ENCODE measurements at regions not wholly inside any gene's neighbourhood (a gene's known extent, or its start where the extent isn't known, plus 50 kb on each side); places are given as distances from the start of the nearest gene placed in this dataset.

DNA sequence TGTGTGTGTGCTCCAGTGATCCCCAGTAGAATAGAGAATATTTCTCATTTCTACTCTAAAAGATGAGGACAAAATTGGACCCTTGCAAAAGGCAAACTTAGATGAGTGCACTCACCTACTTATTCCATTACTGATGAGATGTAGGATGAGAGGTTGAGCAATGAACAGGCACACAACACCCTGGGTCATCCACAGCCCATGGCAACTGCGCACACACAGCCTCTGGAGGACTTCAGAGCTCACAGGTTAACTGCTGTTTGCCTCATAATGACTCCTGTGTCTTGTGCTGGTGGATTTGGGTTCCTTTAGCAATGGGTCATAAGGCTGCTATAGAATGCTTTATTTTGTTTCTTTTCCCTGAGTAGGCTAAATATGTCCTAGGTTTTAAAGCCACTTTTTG is 103.6 kb upstream of the TNFAIP3 start:
- DNase-seq = no peak

DNA sequence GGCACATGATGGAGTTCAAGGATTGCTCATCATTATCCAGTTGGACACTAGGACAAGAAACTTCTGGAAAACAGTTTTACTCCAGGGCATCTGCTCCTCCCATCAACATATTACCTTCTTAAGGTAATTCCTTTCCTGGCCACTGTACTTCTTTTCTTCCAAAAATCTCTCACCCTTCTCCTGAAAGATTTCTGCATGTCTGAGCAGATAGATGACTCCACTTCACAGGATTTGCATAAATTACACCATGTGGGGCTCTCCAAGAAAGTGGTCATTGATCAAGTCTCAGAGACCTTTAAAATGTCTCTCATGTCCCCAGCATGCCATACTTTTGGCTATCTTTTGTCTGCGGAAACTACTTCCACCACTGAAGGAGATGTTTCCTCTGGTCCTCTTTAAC is 103.2 kb upstream of the TNFAIP3 start:
- no peak for DNase-seq

DNA sequence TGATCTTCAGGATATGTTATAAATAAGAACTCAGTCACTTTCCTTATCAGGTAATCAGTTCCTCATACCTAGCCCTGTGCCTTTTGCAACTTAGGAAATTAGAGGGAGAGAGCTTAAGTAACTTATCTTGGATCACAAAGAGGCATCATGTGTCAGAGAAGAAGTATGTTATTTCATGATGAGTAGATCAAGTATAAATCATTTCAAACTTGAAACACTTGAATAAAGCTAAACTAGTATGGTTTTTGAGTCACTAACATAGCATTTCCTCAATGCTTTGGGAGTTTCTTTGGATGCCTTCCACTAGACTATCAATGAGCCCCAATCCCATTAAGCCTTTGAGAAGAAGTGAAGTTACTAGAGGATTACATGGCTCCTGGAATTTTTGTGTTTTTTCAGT is 102.6 kb upstream of the TNFAIP3 start:
- no peak for DNase-seq

DNA sequence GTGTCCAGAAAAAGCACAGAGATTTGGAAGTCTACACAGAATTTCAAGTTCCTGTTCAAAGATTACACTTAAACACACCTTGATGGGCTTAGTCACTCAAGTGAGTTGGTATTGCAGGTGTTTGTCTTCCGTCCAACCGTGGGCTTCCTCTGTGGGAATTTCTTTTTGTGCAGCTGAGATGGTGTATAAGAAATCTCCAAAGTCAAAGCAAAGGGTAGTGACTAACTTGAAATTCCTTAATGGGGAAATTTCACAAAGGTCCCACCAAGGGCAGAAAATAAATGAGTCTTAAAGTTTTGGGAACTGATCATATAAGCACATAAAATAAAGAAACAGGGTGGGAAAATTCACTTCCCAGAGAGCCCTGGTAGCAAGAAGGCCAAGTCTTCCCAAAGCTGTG is 102.0 kb upstream of the TNFAIP3 start:
- no peak for DNase-seq

DNA sequence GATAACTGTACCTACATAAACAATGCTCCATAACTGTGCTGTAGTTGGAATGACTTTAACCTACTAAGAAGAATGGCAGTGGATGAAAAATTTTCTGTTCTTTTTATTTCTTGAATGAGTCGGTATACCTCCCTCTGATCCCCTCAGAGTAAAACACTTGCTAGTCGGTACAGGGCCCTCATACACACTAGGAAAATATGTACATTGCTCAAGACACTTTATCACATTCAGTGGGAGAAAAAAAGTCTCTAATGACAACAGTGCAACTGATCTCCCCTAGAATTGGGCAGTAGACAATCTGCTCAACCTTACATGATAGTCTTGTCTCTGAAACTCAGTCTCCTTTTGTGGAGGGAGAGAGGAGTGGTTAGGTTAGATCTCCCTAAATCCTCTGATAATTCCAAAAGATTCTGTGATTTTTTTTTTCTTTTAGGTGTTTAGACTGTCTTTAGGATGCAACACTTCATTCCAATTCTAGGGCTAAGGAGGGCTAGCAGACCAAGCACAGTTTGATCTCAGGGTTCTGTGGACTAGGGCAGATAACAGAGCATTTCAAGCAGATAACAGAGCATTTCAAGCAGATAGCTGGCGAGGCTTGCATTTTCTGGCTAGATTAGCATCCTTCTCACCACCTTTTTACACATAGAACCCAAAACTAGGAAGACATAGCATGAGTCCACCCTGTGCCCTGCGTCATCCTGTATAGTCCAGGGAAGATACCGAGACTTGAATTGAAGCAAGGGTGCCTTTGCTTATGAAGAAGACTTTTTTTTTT is 100.3 kb upstream of the TNFAIP3 start:
- no peak for DNase-seq

DNA sequence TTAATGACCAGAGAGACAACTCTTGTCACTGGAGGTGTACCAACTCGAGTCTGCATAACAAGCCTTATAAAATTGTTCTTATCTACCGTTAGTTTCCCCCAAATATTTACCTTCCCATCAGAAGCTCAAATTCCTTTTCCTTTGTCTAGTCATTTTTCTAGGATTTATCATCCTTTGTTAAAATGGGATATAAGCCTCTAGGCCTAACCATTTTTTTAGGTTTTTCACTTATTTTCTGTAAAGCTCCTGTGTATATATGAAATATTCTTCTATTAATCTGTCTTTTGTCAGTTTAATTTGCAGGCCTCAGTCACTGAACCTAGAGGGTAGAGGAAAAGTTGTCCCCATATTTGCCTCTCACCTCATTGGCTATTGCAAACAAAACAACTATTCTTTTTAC is 99.6 kb upstream of the TNFAIP3 start:
- DNase-seq = no peak

DNA sequence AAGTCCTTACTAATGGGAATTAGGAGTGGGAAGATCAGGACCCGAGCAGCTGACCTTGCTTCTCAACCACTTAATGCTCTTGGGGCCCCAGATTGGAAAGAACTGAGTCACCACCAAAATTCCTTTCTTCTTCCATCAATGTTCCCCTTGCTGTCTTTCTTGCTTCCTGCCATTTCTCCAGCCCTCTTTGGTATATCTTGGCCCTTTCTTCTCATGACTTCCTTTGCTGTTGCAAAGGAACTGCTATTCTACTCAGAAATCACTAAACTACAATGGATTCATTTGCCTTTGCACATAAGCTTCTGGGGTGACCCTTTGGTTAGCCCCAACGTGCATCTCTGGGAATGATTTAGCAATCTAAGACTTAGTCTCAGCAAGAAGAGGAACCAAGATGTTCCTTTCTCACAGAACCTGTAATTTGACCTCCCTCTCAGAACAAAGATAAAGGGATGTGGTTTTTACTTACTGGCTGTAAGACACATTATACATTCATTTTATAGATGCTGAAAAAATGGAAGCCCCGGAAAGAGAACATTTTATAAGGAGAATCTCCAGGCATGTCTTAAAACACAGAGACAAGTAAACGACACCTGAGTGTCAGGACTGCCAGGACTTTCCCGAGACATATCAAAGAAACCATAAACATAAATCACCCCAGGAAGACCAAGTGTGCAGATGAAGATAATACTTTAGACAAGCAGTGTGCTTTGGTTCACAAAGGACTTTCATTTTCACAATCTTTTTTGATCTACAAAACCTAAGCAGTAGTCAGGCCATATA is 99.0 kb upstream of the TNFAIP3 start:
- no peak for DNase-seq

DNA sequence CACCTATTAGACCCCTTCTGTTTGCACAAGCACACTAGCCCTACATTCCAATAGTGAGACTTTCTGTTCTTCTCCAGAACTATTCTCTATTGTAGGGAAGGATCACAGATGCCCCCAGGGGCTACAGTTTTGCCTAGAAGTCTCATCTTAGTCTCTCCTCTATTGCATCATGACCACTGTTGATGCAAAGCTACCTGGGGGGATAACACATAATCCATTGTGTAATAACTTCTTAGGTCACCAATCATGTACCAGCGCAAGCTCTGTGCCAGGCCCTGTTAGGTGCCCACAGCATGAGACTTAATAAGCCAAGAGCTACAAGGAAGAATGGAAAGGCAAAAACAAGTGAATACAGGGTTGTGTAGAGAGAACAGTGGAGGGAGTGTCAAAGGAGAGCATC is 98.1 kb upstream of the TNFAIP3 start:
- no peak for DNase-seq

DNA sequence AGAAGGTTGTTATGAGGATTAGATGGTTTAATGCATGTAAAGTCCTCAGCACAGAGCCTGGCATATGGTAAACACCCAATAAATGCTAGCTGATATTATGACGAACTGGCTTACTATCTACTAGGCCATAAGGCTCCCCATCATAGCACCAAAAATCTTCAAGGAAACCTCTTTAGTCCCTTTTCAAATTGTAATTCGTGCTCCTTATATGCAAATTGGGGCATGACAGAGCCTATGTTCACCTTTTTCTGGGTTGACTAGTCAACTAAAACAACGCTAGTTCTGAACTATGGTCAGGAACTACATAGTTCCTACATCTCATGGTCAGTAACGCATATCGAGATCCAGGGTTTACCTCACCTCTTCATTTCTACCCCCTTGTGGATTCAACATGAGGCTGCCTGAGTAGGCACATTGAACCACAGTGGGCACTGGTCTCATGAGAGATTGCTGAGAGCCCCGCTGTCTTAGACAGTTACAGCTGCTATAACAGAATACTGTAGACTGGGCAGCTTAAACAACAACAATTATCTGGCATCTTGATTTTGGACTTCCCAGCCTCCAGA is 97.2 kb upstream of the TNFAIP3 start:
- DNase-seq = no peak

DNA sequence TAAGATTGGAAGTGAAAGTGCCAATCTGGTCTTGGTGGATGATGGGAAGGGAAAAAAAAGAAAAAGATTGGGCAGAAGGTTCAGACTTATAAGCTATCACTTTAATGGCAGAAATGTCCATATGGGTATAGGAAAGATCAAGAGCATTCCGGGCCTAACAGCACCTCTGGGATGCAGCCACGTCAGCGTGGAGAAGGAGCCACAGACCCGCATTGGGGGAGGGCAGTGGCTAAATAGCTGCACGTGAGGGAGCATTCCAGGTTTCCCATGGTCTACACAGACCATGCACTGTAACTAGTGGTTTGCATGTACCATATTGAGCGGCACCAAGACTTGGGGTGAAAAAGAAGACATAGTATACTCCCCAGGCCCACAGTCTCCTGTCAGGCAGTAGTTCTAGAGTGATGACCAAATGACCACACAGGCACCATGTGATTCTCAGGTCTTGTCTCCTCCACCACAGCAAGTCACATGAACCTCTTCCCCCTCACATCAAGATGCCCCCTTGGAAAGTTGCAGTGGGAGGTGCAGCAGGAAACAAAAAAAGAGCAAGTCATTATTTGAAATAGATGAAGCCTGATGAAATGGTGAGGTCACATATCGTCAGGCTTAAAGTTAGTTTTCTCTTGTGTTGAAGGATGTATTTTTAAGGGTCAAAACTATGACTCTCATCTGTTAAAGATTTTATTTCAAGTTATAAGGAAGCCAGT is 94.4 kb upstream of the TNFAIP3 start:
- DNase-seq = no peak

DNA sequence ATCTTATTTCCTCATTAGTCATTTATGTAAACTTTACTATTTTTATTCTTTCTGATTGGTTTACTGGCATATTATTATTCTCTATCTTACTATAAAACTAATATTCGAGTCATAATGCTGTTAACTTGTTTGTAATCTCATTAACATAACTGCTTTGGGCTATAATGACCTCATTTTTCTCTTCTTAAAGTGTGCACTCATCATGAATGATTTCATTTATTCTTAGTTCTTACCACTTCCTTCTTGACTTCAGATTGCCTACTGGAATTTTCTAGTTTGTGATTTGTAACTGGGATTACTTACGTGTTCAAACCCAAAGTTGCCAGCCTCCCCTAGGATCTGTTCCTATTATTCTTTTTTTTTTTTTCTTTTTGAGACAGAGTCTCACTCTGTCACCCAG is 91.8 kb upstream of the TNFAIP3 start:
- DNase-seq = no peak

DNA sequence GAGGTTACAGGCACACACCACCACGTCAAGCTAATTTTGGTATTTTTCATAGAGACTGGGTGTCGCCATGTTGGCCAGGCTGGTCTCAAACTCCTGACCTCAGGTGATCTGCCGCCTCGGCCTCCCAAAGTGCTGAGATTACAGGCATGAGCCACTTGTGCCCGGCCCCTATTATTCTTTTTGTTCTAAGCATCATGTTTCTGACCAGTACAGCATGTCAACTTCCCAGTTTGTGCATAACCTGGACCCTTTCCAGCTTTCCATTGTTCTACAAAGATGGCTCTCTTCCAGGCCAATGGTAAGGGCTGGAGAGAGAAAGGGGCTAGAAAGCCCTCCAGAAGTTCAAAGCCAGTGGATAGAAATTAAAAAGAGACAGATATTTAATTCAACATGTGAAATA is 91.3 kb upstream of the TNFAIP3 start:
- no peak for DNase-seq

DNA sequence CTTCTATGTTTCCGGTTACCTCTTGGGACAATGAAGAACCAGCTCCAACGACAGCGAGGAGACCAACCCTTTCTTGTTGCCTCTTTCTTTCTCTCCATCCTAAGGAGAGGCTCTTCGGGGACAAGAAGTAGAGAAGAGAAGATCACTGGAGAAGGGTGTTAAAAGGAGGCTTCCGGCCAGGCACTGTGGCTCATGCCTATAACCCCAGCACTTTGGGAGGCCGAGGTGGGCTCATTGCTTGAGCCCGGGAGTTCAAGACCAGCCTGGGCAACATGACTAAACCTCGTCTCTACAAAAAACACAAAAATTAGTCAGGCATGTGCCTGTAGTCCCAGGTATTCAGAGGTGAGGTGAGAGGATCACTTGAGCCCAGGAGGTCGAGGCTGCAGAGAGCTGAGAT is 90.8 kb upstream of the TNFAIP3 start:
- no peak for DNase-seq

DNA sequence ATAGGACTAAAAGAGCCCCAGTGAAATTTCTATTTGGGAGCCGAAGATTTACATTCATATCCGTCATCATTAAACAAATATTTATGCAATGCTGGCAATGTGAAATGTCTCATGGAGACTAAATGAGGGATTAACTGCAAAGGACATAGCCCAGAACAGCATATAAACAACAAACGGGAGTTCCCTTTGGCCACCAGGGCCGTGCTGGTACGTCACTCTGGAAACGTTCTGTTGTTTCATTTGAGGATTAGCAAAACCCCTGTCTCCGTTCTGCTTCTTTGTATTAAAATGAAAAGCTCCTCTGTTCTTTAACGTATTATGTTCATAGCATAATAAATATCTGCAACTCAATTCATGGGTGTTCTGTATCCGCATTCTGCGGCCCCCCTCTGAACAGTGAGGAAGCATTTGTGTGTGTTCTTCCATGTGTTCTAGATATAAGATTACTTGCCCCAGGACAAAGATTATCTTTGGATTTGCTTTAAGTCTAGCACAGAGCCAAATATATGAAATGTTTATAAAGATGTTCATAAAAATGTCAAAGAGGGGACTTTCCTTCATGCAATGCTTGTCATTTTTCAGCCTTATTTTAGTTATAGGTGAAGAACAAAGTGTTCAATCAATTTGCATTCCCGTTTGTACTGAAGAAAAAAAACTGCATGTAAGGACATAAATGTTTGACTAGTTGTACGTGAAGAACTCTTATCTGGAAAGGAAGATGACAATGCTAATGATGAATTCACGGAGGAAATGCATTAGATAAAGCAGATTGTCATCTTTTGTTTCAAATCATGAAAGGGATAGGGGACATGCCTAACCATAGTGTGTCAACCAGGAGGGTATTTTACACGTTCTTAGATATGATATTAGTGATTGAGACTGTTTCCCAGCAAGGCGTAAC is 90.0 kb upstream of the TNFAIP3 start:
- no peak for DNase-seq

DNA sequence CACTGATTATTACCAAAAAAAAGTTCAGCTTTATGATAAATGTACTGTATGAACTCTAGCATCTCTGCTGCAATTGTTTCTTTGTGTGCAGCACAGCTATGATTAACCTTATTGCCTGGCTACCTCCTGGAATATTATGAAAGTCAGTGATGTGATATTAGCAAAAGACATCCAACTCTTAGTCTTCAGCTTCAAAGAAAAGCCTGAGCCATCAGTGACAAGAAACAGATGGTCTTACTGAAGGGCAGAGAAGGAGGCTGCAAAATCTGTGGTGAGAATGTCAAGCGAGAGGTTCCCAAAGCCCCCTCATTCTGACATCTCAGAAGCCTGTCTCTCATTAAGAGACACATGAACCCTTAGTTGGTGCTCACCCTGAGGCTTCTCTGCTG is 89.4 kb upstream of the TNFAIP3 start:
- no peak for DNase-seq

DNA sequence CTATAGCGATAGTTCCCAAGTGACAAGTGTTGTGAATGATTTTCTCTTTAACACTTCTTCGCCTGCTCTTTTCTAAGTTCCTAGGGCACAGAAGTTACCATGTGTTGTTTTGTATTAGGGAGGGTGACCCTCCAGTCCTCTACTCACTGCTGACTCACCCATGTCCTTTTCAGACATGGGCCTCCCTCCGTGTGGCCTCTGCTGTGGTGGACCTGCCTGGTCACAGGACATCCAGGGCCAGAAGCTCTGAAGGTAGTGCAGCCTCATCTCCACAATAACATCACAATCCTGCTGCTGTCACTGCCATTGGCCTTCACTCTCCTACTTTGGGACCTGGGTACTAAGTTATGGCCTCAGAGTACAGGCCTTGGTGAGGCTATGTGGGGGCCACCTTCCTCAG is 87.1 kb upstream of the TNFAIP3 start:
- no peak for DNase-seq

DNA sequence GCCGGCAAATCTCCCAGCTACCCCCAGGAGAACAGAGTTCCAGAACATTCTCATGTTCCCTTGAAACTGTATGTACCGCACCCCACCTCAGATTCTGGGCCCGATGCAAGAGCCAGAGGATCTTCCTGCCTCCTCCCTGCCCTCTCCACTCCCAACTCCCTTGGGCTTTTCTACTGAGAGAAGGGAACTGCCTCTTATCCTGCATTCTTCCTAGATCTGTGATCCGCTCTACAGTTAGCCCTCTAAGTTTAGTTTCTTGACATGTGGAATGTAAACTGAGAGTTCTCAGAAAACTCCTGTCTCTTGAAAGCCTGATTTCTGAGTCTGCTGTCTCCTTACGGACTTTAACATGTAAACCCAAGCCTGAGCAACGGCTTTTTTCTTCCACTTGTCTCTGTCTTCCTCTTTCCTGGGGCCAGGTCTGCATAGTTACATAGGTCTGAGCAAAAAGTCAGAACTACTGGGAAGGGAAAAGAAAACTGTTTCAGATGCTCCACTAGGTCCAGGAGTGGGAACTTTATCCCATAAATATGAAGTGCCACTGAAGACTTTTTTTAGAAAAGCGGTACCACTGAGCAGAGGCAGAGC is 86.5 kb upstream of the TNFAIP3 start:
- no peak for DNase-seq

DNA sequence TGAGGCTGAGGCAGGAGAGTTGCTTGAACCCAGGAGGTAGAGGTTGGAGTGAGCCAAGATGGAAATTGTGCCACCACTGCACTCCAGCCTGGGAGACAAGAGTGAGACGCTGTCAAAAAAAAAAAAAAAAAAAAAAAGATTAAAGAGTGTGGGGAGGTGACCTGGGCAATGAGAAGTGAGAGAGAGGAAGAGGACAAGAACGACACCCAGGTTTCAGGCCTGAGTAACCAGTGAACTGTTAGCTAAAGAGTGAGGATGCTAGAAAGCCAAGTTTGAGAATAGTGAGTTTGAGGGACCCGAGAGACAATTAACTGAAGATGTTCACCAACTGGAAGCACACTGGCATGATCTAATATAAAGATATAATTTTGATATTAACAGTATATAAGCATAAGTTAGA is 85.4 kb upstream of the TNFAIP3 start:
- DNase-seq = no peak

DNA sequence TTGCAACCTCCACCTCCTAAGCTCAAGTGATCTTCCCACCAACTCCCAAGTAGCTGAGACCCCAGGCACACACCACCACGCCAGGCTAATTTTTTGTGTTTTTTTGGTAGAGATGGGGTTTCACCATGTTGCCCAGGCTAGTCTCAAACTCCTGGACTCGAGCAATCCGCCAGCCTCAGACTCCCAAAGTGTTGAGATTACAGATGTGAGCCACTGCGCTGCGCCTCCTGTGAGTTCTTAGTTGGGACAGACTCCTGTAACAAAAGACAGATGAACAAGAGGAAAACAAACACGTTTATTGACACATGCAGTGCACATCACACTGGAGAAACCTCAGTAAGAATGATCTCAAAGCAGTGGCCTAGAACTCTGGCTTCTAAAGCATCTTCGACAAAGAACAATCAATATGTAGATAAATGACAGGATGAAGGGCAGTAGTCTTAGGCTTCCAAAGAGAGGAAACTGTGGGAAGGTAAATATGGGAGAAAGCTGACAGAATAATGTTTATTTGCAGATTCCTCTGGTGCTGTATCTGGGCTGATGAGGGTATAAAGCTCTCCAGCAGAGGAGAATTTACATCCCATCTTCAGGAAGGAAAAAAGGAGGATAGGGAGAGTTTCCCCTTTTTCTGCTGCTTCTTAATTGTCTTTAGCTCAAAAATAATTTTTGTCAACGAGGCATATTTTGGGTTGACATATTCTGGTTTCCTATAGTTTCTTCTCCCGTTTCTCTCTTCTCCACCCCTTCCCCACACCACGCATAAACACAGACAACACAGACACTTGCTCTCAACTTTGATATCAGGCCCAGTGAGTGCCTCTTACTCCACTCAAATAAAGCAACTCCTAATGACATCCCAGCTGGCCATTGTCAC is 84.7 kb upstream of the TNFAIP3 start:
- no peak for DNase-seq

DNA sequence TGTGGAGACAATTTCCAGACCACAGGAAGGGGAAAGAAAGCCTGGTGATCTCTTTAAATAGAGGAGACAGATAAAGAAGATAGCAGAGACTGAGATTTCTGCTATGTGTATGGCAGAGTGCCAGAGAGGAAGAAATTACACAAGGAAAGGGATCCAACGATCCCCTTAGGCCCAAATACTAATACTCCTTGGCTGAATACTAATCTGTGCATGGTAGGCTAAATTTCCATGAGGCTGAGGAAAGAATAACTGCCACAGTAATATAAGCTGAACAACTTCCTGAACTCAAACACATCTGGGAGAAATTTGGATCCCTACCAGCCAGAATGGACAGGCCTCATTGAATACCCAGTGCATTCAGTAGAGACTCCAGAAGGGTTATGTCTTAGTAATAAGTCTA is 83.3 kb upstream of the TNFAIP3 start:
- DNase-seq = no peak

DNA sequence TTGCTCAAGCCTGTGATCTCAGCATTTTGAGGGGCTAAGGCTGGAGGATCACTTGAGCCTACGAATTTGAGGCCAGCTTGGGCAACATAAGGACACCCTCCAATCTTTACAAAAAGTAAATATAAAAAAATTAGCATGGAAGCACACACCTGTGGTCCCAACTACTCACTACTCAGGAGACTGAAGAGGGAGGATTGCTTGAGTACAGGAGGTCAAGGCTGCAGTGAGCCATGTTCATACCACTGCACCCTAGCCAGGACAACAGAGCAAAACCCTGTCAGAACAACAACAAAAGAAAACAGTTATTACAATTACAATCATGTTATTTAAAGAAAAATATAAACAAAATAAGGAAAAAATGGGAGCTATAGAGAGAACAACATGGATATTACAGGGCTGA is 82.5 kb upstream of the TNFAIP3 start:
- DNase-seq = no peak

Measured in activated gamma-delta T cell treated with Interleukin-2 at 50 U/mL for 16 hours (primary cell).